Esophagus muscularis mucosa (tissue), 3 donors: ENCODE measurements at regions not wholly inside any gene's neighbourhood (a gene's known extent, or its start where the extent isn't known, plus 50 kb on each side); places are given as distances from the start of the nearest gene placed in this dataset.
"Not testable (repeated sequence)": the region's sequence is repeated elsewhere in the genome, so short reads cannot be mapped to it uniquely, and the experiment has no call there.

Source experiments
- POLR2A ChIP-seq: fragments of 450-650 bp; IDR thresholded peaks from one replicate; pipeline ENCODE4 v1.6.1; 2017; ENCODE audit warnings: antibody characterized with exemption, moderate library complexity, mild to moderate bottlenecking, low read depth
- TF ChIP-seq, protein P1 (sequence below), 3 experiments: fragments of 200-600 bp in 2 of 3; fragments of 450-650 bp in 1 of 3; sonication (generic) in 2 of 3; IDR thresholded peaks; one replicate each; pipeline ENCODE4 v1.5.1; 2017 to 2019; ENCODE audit warnings: antibody characterized with exemption in 3 of 3, mild to moderate bottlenecking in 2 of 3, moderate library complexity in 1 of 3

DNA sequence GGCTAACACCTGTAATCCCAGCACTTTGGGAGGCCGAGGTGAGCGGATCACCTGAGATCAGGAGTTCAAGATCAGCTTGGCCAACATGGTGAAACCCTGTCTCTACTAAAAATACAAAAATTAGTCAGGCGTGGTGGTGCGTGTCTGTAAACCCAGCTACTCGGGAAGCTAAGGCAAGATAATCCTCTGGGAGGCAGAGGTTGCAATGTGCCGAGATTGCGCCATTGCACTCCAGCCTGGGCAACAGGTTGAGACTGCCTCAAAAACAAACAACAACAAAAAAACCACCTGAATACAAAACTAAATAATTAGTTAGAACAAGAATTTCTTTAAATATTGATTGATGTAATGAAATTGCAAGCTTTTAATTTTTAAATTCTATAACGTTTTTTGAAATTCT, 139.0 kb downstream of the THBS2 start:
- TF ChIP-seq, protein P1, sequence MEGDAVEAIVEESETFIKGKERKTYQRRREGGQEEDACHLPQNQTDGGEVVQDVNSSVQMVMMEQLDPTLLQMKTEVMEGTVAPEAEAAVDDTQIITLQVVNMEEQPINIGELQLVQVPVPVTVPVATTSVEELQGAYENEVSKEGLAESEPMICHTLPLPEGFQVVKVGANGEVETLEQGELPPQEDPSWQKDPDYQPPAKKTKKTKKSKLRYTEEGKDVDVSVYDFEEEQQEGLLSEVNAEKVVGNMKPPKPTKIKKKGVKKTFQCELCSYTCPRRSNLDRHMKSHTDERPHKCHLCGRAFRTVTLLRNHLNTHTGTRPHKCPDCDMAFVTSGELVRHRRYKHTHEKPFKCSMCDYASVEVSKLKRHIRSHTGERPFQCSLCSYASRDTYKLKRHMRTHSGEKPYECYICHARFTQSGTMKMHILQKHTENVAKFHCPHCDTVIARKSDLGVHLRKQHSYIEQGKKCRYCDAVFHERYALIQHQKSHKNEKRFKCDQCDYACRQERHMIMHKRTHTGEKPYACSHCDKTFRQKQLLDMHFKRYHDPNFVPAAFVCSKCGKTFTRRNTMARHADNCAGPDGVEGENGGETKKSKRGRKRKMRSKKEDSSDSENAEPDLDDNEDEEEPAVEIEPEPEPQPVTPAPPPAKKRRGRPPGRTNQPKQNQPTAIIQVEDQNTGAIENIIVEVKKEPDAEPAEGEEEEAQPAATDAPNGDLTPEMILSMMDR (IDR thresholded peaks at IDR 0.05) = not testable (repeated sequence)
- TF ChIP-seq POLR2A = not testable (repeated sequence)
